HepG2 (cell line): ENCODE measurements at regions not wholly inside any gene's neighbourhood (a gene's known extent, or its start where the extent isn't known, plus 50 kb on each side); places are given as distances from the start of the nearest gene placed in this dataset.

ENCODE experiments used
- ATAC-seq: fragments of 200-7000 bp; cut with Tn5 transposase; 3 replicates; pipeline ENCODE4 v1.9.1; 2020; ENCODE audit warnings: mild to moderate bottlenecking, moderate library complexity
- BruUV-seq: library from RNA; stranded (reverse); fragments of 400-500 nt; replicated peaks from 2 replicates; lab custom pipeline; 2021; lab: Mats Ljungman, UMichigan
- CTCF ChIA-PET: fragments of 300-600 bp; formaldehyde crosslinking; extraction: SDS; loops from one replicate; lab custom pipeline; 2021; ENCODE audit warnings: low total read pairs, inconsistent platforms, low intra/inter-chr PET ratio; lab: Yijun Ruan, JAX
- POLR2A ChIA-PET: fragments of 350-600 bp; sonication (Branson Sonifier 250); formaldehyde crosslinking; loops from one replicate; lab custom pipeline; 2020; ENCODE audit warnings: antibody characterized with exemption, inconsistent platforms; lab: Yijun Ruan, JAX
- DNase-seq: peaks from one replicate; pipeline ENCODE4 v3.0.0-alpha.2; 2015; ENCODE audit warnings: low spot score
- FAIRE-seq: peaks from 3 replicates; lab custom pipeline; 2011; peaks lifted over from hg19 to GRCh38; lab: Jason Lieb, UNC
- H2AFZ ChIP-seq: one replicate; pipeline ENCODE4 v1.6.1; 2011; ENCODE audit warnings: low read length, inconsistent platforms
- H3K27ac ChIP-seq: fragments of 300-600 bp; 3 replicates; pipeline ENCODE4 v1.8.0; 2011; ENCODE audit warnings: mixed run types, mild to moderate bottlenecking, mixed read lengths, low read length, inconsistent platforms; ENCODE audit not compliant: insufficient read depth; ENCODE audit errors: extremely low read length
- H3K27me3 ChIP-seq, 2 experiments: fragments of 200-600 bp in 1 of 2; 2 replicates in 1 of 2; 3 replicates in 1 of 2; pipeline versions ENCODE4 v1.6.0 to v1.8.0; 2011; ENCODE audit warnings: low read length in 2 of 2, mild to moderate bottlenecking in 2 of 2, moderate library complexity in 2 of 2, inconsistent platforms in 1 of 2; ENCODE audit not compliant: insufficient read depth in 2 of 2, control insufficient read depth in 1 of 2
- H3K36me3 ChIP-seq, 2 experiments: fragments of 200-600 bp in 1 of 2; replicated peaks in 1 of 2; 2 replicates in 1 of 2; 3 replicates in 1 of 2; pipeline versions ENCODE4 v1.5.1 to v1.8.0; 2011; ENCODE audit warnings: low read length in 2 of 2, inconsistent platforms in 1 of 2; ENCODE audit not compliant: insufficient read depth in 2 of 2, control insufficient read depth in 1 of 2
- H3K4me1 ChIP-seq: 2 replicates; pipeline ENCODE4 v1.5.1; 2012; ENCODE audit warnings: low read length, inconsistent platforms; ENCODE audit not compliant: insufficient read depth
- H3K4me2 ChIP-seq: 2 replicates; pipeline ENCODE4 v1.6.0; 2011; ENCODE audit warnings: low read depth, low read length, inconsistent platforms
- H3K4me3 ChIP-seq, 3 experiments: fragments of 200-600 bp in 1 of 3; sonication (generic), shearing (Covaris generic) in 1 of 3; replicated peaks in 1 of 3; 2 replicates each; pipeline ENCODE4 v1.5.1; 2011 to 2016; ENCODE audit warnings: low read length in 3 of 3, inconsistent platforms in 2 of 3, low read depth in 2 of 3, mild to moderate bottlenecking in 2 of 3, control low read depth in 1 of 3, mixed read lengths in 1 of 3; ENCODE audit not compliant: insufficient read depth in 1 of 3
- H3K79me2 ChIP-seq: one replicate; pipeline ENCODE4 v1.6.1; 2011; ENCODE audit warnings: low read length, inconsistent platforms; ENCODE audit not compliant: insufficient read depth
- H3K9ac ChIP-seq: 2 replicates; pipeline ENCODE4 v1.6.0; 2011; ENCODE audit warnings: mild to moderate bottlenecking, low read depth, low read length, inconsistent platforms; ENCODE audit not compliant: insufficient read depth
- H3K9me3 ChIP-seq: 2 replicates; pipeline ENCODE4 v1.5.1; 2012; ENCODE audit warnings: mild to moderate bottlenecking, low read length
- H4K20me1 ChIP-seq: 2 replicates; pipeline ENCODE4 v1.6.0; 2011; ENCODE audit warnings: inconsistent platforms, mild to moderate bottlenecking, low read length, moderate library complexity; ENCODE audit not compliant: insufficient read depth
- GATA4 ChIP-seq: sonication (generic); IDR thresholded peaks from 2 replicates; pipeline ENCODE4 v1.6.1; 2016; ENCODE audit warnings: antibody characterized with exemption, low read depth, borderline replicate concordance
- HES4 ChIP-seq: sonication (generic); formaldehyde crosslinking; IDR thresholded peaks from 2 replicates; pipeline ENCODE4 v1.9.0; 2021; ENCODE audit warnings: mild to moderate bottlenecking, missing genetic modification reagents, borderline replicate concordance
- HOXA3 ChIP-seq: sonication (generic); formaldehyde crosslinking; IDR thresholded peaks from 2 replicates; pipeline ENCODE4 v1.5.0; 2020; ENCODE audit warnings: missing genetic modification reagents
- MEIS1 ChIP-seq: sonication (generic); formaldehyde crosslinking; IDR thresholded peaks from 2 replicates; pipeline ENCODE4 v1.9.0; 2021; ENCODE audit warnings: mild to moderate bottlenecking, missing genetic modification reagents, moderate library complexity, borderline replicate concordance
- POLR2G ChIP-seq: fragments of 200-400 bp; formaldehyde crosslinking; IDR thresholded peaks from 2 replicates; pipeline ENCODE4 v1.6.1; 2018; ENCODE audit warnings: mild to moderate bottlenecking, low read depth, low read length, moderate library complexity
- PRDM15 ChIP-seq: sonication (generic); formaldehyde crosslinking; IDR thresholded peaks from 2 replicates; pipeline ENCODE4 v1.4.0; 2020; ENCODE audit warnings: missing genetic modification reagents
- SIN3B ChIP-seq: fragments of 150-350 bp; IDR thresholded peaks from 2 replicates; pipeline ENCODE4 v1.6.1; 2014; ENCODE audit warnings: low read length
- UBTF ChIP-seq: sonication (generic); formaldehyde crosslinking; IDR thresholded peaks from 2 replicates; pipeline ENCODE4 v1.4.0; 2020; ENCODE audit warnings: mild to moderate bottlenecking, missing genetic modification reagents
- ZNF124 ChIP-seq: sonication (generic); formaldehyde crosslinking; IDR thresholded peaks from 2 replicates; pipeline ENCODE4 v1.4.0; 2020; ENCODE audit warnings: missing genetic modification reagents
- ZNF619 ChIP-seq: sonication (generic); formaldehyde crosslinking; IDR thresholded peaks from 2 replicates; pipeline ENCODE4 v1.4.0; 2020; ENCODE audit warnings: mild to moderate bottlenecking, missing genetic modification reagents
- ZNF644 ChIP-seq: IDR thresholded peaks from 2 replicates; pipeline ENCODE4 v1.6.1; 2016; ENCODE audit warnings: low read depth
- ZNF768 ChIP-seq: sonication (generic); formaldehyde crosslinking; IDR thresholded peaks from 2 replicates; pipeline ENCODE4 v1.4.0; 2020; ENCODE audit warnings: missing genetic modification reagents
- ZNF788 ChIP-seq: sonication (generic); formaldehyde crosslinking; IDR thresholded peaks from 2 replicates; pipeline ENCODE4 v1.5.0; 2020; ENCODE audit warnings: mild to moderate bottlenecking, missing genetic modification reagents, borderline replicate concordance
- WGBS: methylation state at CpG from one replicate; pipeline ENCODE4 v1.1.6; 2017; ENCODE audit warnings: low lambda C conversion rate; 5-methylcytosine and 5-hydroxymethylcytosine counted together
- in situ Hi-C: cut with HindIII; loops from 2 replicates; pipeline ENCODE4 v1.10.0; 2017; ENCODE audit warnings: low pct_unique_long_range_greater_than_20kb; ENCODE audit not compliant: extremely low pct_ligation_motif_present
- intact Hi-C: fragments of 100-400 bp; cut with micrococcal nuclease; formaldehyde crosslinking; loops from one replicate; pipeline ENCODE4 v1.10.0; 2022; ENCODE audit not compliant: unreplicated experiment
- TF ChIP-seq, protein P1 (sequence below): sonication (generic); formaldehyde crosslinking; IDR thresholded peaks from 2 replicates; pipeline ENCODE4 v1.9.0; 2021; ENCODE audit warnings: missing genetic modification reagents, borderline replicate concordance
- TF ChIP-seq, protein P2 (sequence below): sonication (generic); formaldehyde crosslinking; IDR thresholded peaks from 2 replicates; pipeline ENCODE4 v1.8.0; 2022; ENCODE audit warnings: missing genetic modification reagents, mild to moderate bottlenecking, inconsistent platforms, borderline replicate concordance

- TF ChIP-seq, protein P1, sequence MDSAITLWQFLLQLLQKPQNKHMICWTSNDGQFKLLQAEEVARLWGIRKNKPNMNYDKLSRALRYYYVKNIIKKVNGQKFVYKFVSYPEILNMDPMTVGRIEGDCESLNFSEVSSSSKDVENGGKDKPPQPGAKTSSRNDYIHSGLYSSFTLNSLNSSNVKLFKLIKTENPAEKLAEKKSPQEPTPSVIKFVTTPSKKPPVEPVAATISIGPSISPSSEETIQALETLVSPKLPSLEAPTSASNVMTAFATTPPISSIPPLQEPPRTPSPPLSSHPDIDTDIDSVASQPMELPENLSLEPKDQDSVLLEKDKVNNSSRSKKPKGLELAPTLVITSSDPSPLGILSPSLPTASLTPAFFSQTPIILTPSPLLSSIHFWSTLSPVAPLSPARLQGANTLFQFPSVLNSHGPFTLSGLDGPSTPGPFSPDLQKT (CRISPR knock-in tag): no peak
These were observed 197.9 kb upstream of the KLF6 start (continued) for GRCh38 chr10:3982746-3983442.

- in situ Hi-C loops (no loop called here), intact Hi-C loops (no loop called here)
- Histone ChIP-seq H3K36me3 (no peaks in the 10 kb centered on the region), H3K27me3 (peaks cover 5 to 38% of the 10 kb centered on the region in 2 experiments; a peak in 4 of 5 replicates), H4K20me1 (no peaks in the 10 kb centered on the region), H3K27ac (no peak overlapping the region), H3K9ac (no peak overlapping the region), H2AFZ (no peak overlapping the region), H3K79me2 (no peaks in the 10 kb centered on the region), H3K4me3 (no peak overlapping the region), H3K4me2 (no peak overlapping the region), H3K9me3 (no peaks in the 10 kb centered on the region), H3K4me1 (no peaks in the 10 kb centered on the region)
- POLR2A ChIA-PET: no interaction called here
- DNase-seq: no peak
- CTCF ChIA-PET: no interaction called here
- FAIRE-seq: no peak
- ATAC-seq: no peak
- WGBS: 13% methylated on average over 10 of the region's 10 CpGs
- no TSS peak for BruUV-seq
- no peak for TF ChIP-seq ZNF619
- no peak for TF ChIP-seq HOXA3 (CRISPR knock-in tag)
- TF ChIP-seq PRDM15 (CRISPR knock-in tag): no peak
- no peak for TF ChIP-seq HES4
- no peak for TF ChIP-seq ZNF768 (CRISPR knock-in tag)
- TF ChIP-seq POLR2G: no peak
- TF ChIP-seq GATA4: no peak
- no peak for TF ChIP-seq SIN3B
- TF ChIP-seq MEIS1 (CRISPR knock-in tag): no peak
- no peak for TF ChIP-seq UBTF (CRISPR knock-in tag)
- TF ChIP-seq ZNF788 (CRISPR knock-in tag): no peak
- no peak for TF ChIP-seq ZNF124
- no peak for TF ChIP-seq ZNF644
- TF ChIP-seq, protein P2, sequence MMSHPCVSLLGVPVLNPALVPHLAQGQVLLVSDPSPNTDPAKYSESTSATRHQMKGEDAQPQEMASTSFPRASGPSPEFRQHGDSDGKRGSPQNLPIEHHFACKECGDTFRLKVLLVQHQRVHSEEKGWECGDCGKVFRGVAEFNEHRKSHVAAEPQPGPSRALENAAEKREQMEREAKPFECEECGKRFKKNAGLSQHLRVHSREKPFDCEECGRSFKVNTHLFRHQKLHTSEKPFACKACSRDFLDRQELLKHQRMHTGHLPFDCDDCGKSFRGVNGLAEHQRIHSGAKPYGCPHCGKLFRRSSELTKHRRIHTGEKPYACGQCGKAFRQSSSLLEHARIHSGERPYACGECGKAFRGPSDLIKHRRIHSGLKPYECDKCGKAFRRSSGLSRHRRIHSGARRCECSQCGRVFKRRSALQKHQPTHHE (CRISPR knock-in tag): no peak
These were observed 196.3 kb upstream of the KLF6 start for GRCh38 chr10:3981300-3981699.
